Loucy (cell line): ENCODE measurements at regions not wholly inside any gene's neighbourhood (a gene's known extent, or its start where the extent isn't known, plus 50 kb on each side); places are given as distances from the start of the nearest gene placed in this dataset.

Experiments used
- H2AFZ ChIP-seq: fragments of 200-600 bp; sonication (generic); 2 replicates; pipeline ENCODE4 v1.6.0; 2016; ENCODE audit warnings: antibody characterized with exemption, mild to moderate bottlenecking, low read length, moderate library complexity
- H3F3A ChIP-seq: fragments of 200-600 bp; 2 replicates; pipeline ENCODE4 v1.6.0; 2016; ENCODE audit warnings: antibody characterized with exemption, low read depth, mild to moderate bottlenecking
- H3K27me3 ChIP-seq: fragments of 200-600 bp; sonication (generic); 2 replicates; pipeline ENCODE4 v1.6.1; 2014; ENCODE audit warnings: low read length, mild to moderate bottlenecking; ENCODE audit not compliant: insufficient read depth, poor library complexity, severe bottlenecking
- H3K36me3 ChIP-seq: fragments of 200-600 bp; sonication (generic); 2 replicates; pipeline ENCODE4 v1.6.1; 2016; ENCODE audit warnings: low read length; ENCODE audit not compliant: insufficient read depth
- H3K4me1 ChIP-seq: fragments of 200-600 bp; sonication (generic); 2 replicates; pipeline ENCODE4 v1.5.1; 2014; ENCODE audit warnings: low read length, mild to moderate bottlenecking; ENCODE audit not compliant: insufficient read depth, poor library complexity, severe bottlenecking
- H3K4me2 ChIP-seq: fragments of 200-600 bp; sonication (generic); 2 replicates; pipeline ENCODE4 v1.6.0; 2014; ENCODE audit warnings: antibody characterized with exemption, low read length, low read depth, mild to moderate bottlenecking; ENCODE audit not compliant: poor library complexity, severe bottlenecking
- H3K4me3 ChIP-seq: fragments of 200-600 bp; sonication (generic); 2 replicates; pipeline ENCODE4 v1.5.1; 2014; ENCODE audit warnings: low read length, mild to moderate bottlenecking, mixed read lengths; ENCODE audit not compliant: poor library complexity, severe bottlenecking
- H3K79me2 ChIP-seq: fragments of 200-600 bp; sonication (generic); 2 replicates; pipeline ENCODE4 v1.6.1; 2014; ENCODE audit warnings: low read length; ENCODE audit not compliant: insufficient read depth
- H3K9ac ChIP-seq: fragments of 200-600 bp; sonication (generic); 2 replicates; pipeline ENCODE4 v1.6.0; 2014; ENCODE audit warnings: mild to moderate bottlenecking, low read depth, low read length, moderate library complexity; ENCODE audit not compliant: poor library complexity, severe bottlenecking
- H3K9me2 ChIP-seq: fragments of 200-600 bp; sonication (generic); replicated peaks from 2 replicates; pipeline ENCODE4 v1.6.1; 2016; ENCODE audit warnings: low read depth, low read length, mixed read lengths
- H3K9me3 ChIP-seq: fragments of 200-600 bp; sonication (generic); 2 replicates; pipeline ENCODE4 v1.6.1; 2014; ENCODE audit warnings: mild to moderate bottlenecking, antibody characterized with exemption, low read length, low read depth; ENCODE audit not compliant: insufficient read depth
- H4K20me1 ChIP-seq: fragments of 200-600 bp; sonication (generic); 2 replicates; pipeline ENCODE4 v1.6.0; 2014; ENCODE audit warnings: antibody characterized with exemption, low read length, mild to moderate bottlenecking; ENCODE audit not compliant: insufficient read depth, poor library complexity, severe bottlenecking
- CTCF ChIP-seq: fragments of 200-600 bp; sonication (generic); conservative IDR thresholded peaks from 2 replicates; pipeline ENCODE4 v1.5.1; 2014; ENCODE audit warnings: mild to moderate bottlenecking, antibody characterized with exemption, low read length
- EZH2phosphoT487 ChIP-seq: fragments of 200-600 bp; IDR thresholded peaks from 2 replicates; pipeline ENCODE4 v1.6.1; 2018; ENCODE audit warnings: antibody characterized with exemption, mild to moderate bottlenecking, moderate library complexity, borderline replicate concordance

- H2AFZ ChIP-seq = no peak overlapping the region
- H4K20me1 ChIP-seq = no peaks in the 10 kb centered on the region
Observed at GRCh38 chr12:87793131-87793530, 236.1 kb downstream of the C12orf50 start.

GRCh38 chr12:87784350-87784749, 244.9 kb downstream of the C12orf50 start:
- Histone ChIP-seq H3K4me2 (no peak overlapping the region), H3K9me2 (no peaks in the 10 kb centered on the region), H3K36me3 (no peaks in the 10 kb centered on the region), H2AFZ (no peak overlapping the region), H3K4me3 (no peak overlapping the region), H4K20me1 (no peaks in the 10 kb centered on the region), H3K79me2 (no peaks in the 10 kb centered on the region), H3K27me3 (no peaks in the 10 kb centered on the region), H3K4me1 (no peaks in the 10 kb centered on the region), H3F3A (no peaks in the 10 kb centered on the region), H3K9ac (no peak overlapping the region), H3K9me3 (no peaks in the 10 kb centered on the region)
- TF ChIP-seq CTCF (no peak), EZH2phosphoT487 (no peak)

More at GRCh38 chr12:87793131-87793530, 236.1 kb downstream of the C12orf50 start:
- Histone ChIP-seq H3K4me2 (no peak overlapping the region), H3K36me3 (no peaks in the 10 kb centered on the region), H3F3A (no peaks in the 10 kb centered on the region), H3K9me3 (no peaks in the 10 kb centered on the region), H3K27me3 (no peaks in the 10 kb centered on the region), H3K9ac (no peak overlapping the region), H3K4me1 (no peaks in the 10 kb centered on the region), H3K79me2 (no peaks in the 10 kb centered on the region), H3K4me3 (no peak overlapping the region), H3K9me2 (no peaks in the 10 kb centered on the region)
- no peak for TF ChIP-seq EZH2phosphoT487
- TF ChIP-seq CTCF = no peak

GRCh38 chr12:87783467-87783866, 245.7 kb downstream of the C12orf50 start:
- no peaks in the 10 kb centered on the region for H3K27me3 ChIP-seq
- H3K79me2 ChIP-seq = no peaks in the 10 kb centered on the region
- H3K9me2 ChIP-seq = no peaks in the 10 kb centered on the region

More at GRCh38 chr12:87783467-87783866, 245.7 kb downstream of the C12orf50 start:
- no peaks in the 10 kb centered on the region for H3K9me3 ChIP-seq
- H3K9ac ChIP-seq = no peak overlapping the region
- no peaks in the 10 kb centered on the region for H3K4me1 ChIP-seq
- TF ChIP-seq EZH2phosphoT487 (no peak), CTCF (no peak)
- no peaks in the 10 kb centered on the region for H4K20me1 ChIP-seq
- no peak overlapping the region for H3K4me2 ChIP-seq
- no peak overlapping the region for H3K4me3 ChIP-seq
- no peaks in the 10 kb centered on the region for H3F3A ChIP-seq
- no peaks in the 10 kb centered on the region for H3K36me3 ChIP-seq
- no peak overlapping the region for H2AFZ ChIP-seq
